A549 (cell line): ENCODE measurements at regions not wholly inside any gene's neighbourhood (a gene's known extent, or its start where the extent isn't known, plus 50 kb on each side); places are given as distances from the start of the nearest gene placed in this dataset.

ENCODE experiments used
- ATAC-seq, 2 experiments: fragments of 200-7000 bp in 1 of 2; fragments of >200 bp in 1 of 2; cut with Nextera tagmentation in 1 of 2; cut with Tn5 transposase in 1 of 2; 3 replicates each; pipeline versions ENCODE4 v1.8.0 to v1.9.1; 2018 to 2020; ENCODE audit warnings: mild to moderate bottlenecking in 1 of 2, moderate library complexity in 1 of 2
- CTCF ChIA-PET: fragments of 300-600 bp; sonication (Branson Sonifier 250); formaldehyde crosslinking; extraction: SDS; loops from one replicate; lab custom pipeline; 2021; ENCODE audit warnings: antibody characterized with exemption, inconsistent platforms; lab: Yijun Ruan, JAX
- POLR2A ChIA-PET: fragments of 350-600 bp; formaldehyde crosslinking; extraction: SDS; loops from one replicate; lab custom pipeline; 2021; ENCODE audit warnings: antibody characterized with exemption, inconsistent platforms; lab: Yijun Ruan, JAX
- DNase-seq, 2 experiments: peaks; one replicate each; pipeline versions ENCODE4 v3.0.0 to v3.0.0-alpha.2; 2011 to 2016; ENCODE audit warnings: low read depth in 1 of 2, low spot score in 1 of 2
- FAIRE-seq: peaks from 2 replicates; lab custom pipeline; 2011; peaks lifted over from hg19 to GRCh38; lab: Jason Lieb, UNC
- H3K27ac ChIP-seq, 2 experiments: fragments of >200 bp; sonication (Bioruptor Twin); formaldehyde crosslinking; 3 replicates each; pipeline ENCODE4 v1.5.1; 2016 to 2017
- H3K4me1 ChIP-seq: fragments of >200 bp; sonication (Bioruptor Twin); formaldehyde crosslinking; 3 replicates; pipeline ENCODE4 v1.6.1; 2016
- H3K4me2 ChIP-seq: fragments of >200 bp; sonication (Bioruptor Twin); formaldehyde crosslinking; 3 replicates; pipeline ENCODE4 v1.6.1; 2016
- H3K4me3 ChIP-seq: fragments of >200 bp; sonication (Bioruptor Twin); formaldehyde crosslinking; 3 replicates; pipeline ENCODE4 v1.5.1; 2016
- H3K9me3 ChIP-seq: fragments of >200 bp; sonication (Bioruptor Twin); formaldehyde crosslinking; 3 replicates; pipeline ENCODE4 v1.6.1; 2016
- CBX2 ChIP-seq: fragments of 200-600 bp; sonication (generic); IDR thresholded peaks from 2 replicates; pipeline ENCODE4 v1.6.1; 2016; ENCODE audit warnings: low read depth, mild to moderate bottlenecking, borderline replicate concordance
- CHD2 ChIP-seq: fragments of 150-350 bp; IDR thresholded peaks from 2 replicates; pipeline ENCODE4 v1.6.1; 2014; ENCODE audit warnings: low read length; ENCODE audit not compliant: partially characterized antibody
- CHD4 ChIP-seq: fragments of 200-600 bp; sonication (generic); IDR thresholded peaks from 2 replicates; pipeline ENCODE4 v1.6.1; 2016; ENCODE audit warnings: antibody characterized with exemption, mild to moderate bottlenecking, borderline replicate concordance
- CTCF ChIP-seq: fragments of >200 bp; sonication (Bioruptor Twin); formaldehyde crosslinking; IDR thresholded peaks from 3 replicates; pipeline ENCODE4 v1.5.1; 2016
- E2F6 ChIP-seq: IDR thresholded peaks from 2 replicates; pipeline ENCODE4 v1.6.1; 2012; ENCODE audit warnings: low read depth, borderline replicate concordance
- EHF ChIP-seq: fragments of 250-450 bp; sonication (Bioruptor Pico); IDR thresholded peaks from 2 replicates; pipeline ENCODE4 v1.5.0; 2020; ENCODE audit warnings: mild to moderate bottlenecking
- EHMT2 ChIP-seq: fragments of 200-600 bp; sonication (generic); IDR thresholded peaks from 2 replicates; pipeline ENCODE4 v1.6.1; 2016; ENCODE audit warnings: antibody characterized with exemption, low read depth, mild to moderate bottlenecking, moderate library complexity
- ELK1 ChIP-seq: fragments of 150-350 bp; IDR thresholded peaks from 2 replicates; pipeline ENCODE4 v1.6.1; 2014; ENCODE audit warnings: low read depth, mild to moderate bottlenecking, low read length
- ESRRA ChIP-seq: fragments of 150-350 bp; IDR thresholded peaks from 2 replicates; pipeline ENCODE4 v1.6.1; 2014; ENCODE audit warnings: mild to moderate bottlenecking, low read length, borderline replicate concordance
- FOSB ChIP-seq: fragments of 250-450 bp; sonication (Bioruptor Pico); IDR thresholded peaks from 2 replicates; pipeline ENCODE4 v1.5.0; 2020; ENCODE audit warnings: mild to moderate bottlenecking, moderate library complexity
- FOXS1 ChIP-seq: fragments of 250-450 bp; sonication (Bioruptor Pico); IDR thresholded peaks from 2 replicates; pipeline ENCODE4 v1.5.0; 2020; ENCODE audit warnings: mild to moderate bottlenecking, moderate library complexity
- GATA3 ChIP-seq: IDR thresholded peaks from 2 replicates; pipeline ENCODE4 v1.6.1; 2012; ENCODE audit warnings: borderline replicate concordance
- HES2 ChIP-seq: fragments of >200 bp; sonication (Bioruptor Twin); formaldehyde crosslinking; IDR thresholded peaks from 2 replicates; pipeline ENCODE4 v1.6.1; 2016
- HEYL ChIP-seq: fragments of 250-450 bp; sonication (Bioruptor Pico); IDR thresholded peaks from 2 replicates; pipeline ENCODE4 v1.8.0; 2021; ENCODE audit warnings: mild to moderate bottlenecking, moderate library complexity
- HOXB5 ChIP-seq: fragments of 250-450 bp; sonication (Bioruptor Pico); IDR thresholded peaks from 2 replicates; pipeline ENCODE4 v1.5.0; 2020; ENCODE audit warnings: mild to moderate bottlenecking, moderate library complexity
- JUNB ChIP-seq: fragments of >200 bp; sonication (Bioruptor Twin); formaldehyde crosslinking; IDR thresholded peaks from 2 replicates; pipeline ENCODE4 v1.6.1; 2016
- KDM1A ChIP-seq: fragments of 200-600 bp; sonication (generic); IDR thresholded peaks from 2 replicates; pipeline ENCODE4 v1.6.1; 2016; ENCODE audit warnings: low read depth, mild to moderate bottlenecking
- MAFK ChIP-seq: fragments of 450-650 bp; IDR thresholded peaks from 2 replicates; pipeline ENCODE4 v1.6.1; 2014; ENCODE audit not compliant: partially characterized antibody
- MAX ChIP-seq: IDR thresholded peaks from 2 replicates; pipeline ENCODE4 v1.6.1; 2012
- MAZ ChIP-seq: fragments of 150-350 bp; IDR thresholded peaks from 2 replicates; pipeline ENCODE4 v1.6.1; 2014; ENCODE audit warnings: antibody characterized with exemption, low read depth, low read length, borderline replicate concordance
- NFE2L2 ChIP-seq: fragments of 150-350 bp; conservative IDR thresholded peaks from 2 replicates; pipeline ENCODE4 v1.6.1; 2014; ENCODE audit warnings: low read length
- NPAS2 ChIP-seq: fragments of 250-450 bp; sonication (Bioruptor Pico); IDR thresholded peaks from 2 replicates; pipeline ENCODE4 v1.8.0; 2022; ENCODE audit warnings: mild to moderate bottlenecking, moderate library complexity, borderline replicate concordance
- PBX3 ChIP-seq: IDR thresholded peaks from 2 replicates; pipeline ENCODE4 v1.6.1; 2012
- REST ChIP-seq: fragments of 200-600 bp; sonication (generic); IDR thresholded peaks from 2 replicates; pipeline ENCODE4 v1.6.1; 2016; ENCODE audit warnings: antibody characterized with exemption, mild to moderate bottlenecking, moderate library complexity
- RFX5 ChIP-seq: fragments of 450-650 bp; IDR thresholded peaks from 2 replicates; pipeline ENCODE4 v1.7.1; 2014; ENCODE audit warnings: antibody characterized with exemption, mild to moderate bottlenecking, moderate library complexity
- TFCP2L1 ChIP-seq: fragments of 250-450 bp; sonication (Bioruptor Pico); IDR thresholded peaks from 2 replicates; pipeline ENCODE4 v1.5.0; 2021; ENCODE audit warnings: mild to moderate bottlenecking
- TP53 ChIP-seq: fragments of 250-450 bp; sonication (Bioruptor Pico); IDR thresholded peaks from 2 replicates; pipeline ENCODE4 v1.5.0; 2021; ENCODE audit warnings: mild to moderate bottlenecking, moderate library complexity
- ZC3H11A ChIP-seq: fragments of 450-650 bp; IDR thresholded peaks from 2 replicates; pipeline ENCODE4 v1.6.1; 2014; ENCODE audit warnings: antibody characterized with exemption, mild to moderate bottlenecking
- ZNF302 ChIP-seq: fragments of 250-450 bp; sonication (Bioruptor Pico); IDR thresholded peaks from 2 replicates; pipeline ENCODE4 v1.9.0; 2021; ENCODE audit warnings: inconsistent platforms, mild to moderate bottlenecking, moderate library complexity
- ZSCAN20 ChIP-seq: fragments of 250-450 bp; sonication (Bioruptor Pico); IDR thresholded peaks from 2 replicates; pipeline ENCODE4 v1.8.0; 2022; ENCODE audit warnings: mild to moderate bottlenecking, moderate library complexity
- WGBS: methylation state at CpG from one replicate; pipeline ENCODE4 v1.1.6; 2017; ENCODE audit errors: missing lambda C conversion rate; 5-methylcytosine and 5-hydroxymethylcytosine counted together

GRCh38 chr7:12974451-12975166 is 287.2 kb downstream of the ARL4A start:
- 80% methylated on average over 5 of the region's 5 CpGs for WGBS
- H3K4me2 ChIP-seq = no peak overlapping the region

GRCh38 chr7:12975412-12975811 is 288.0 kb downstream of the ARL4A start:
- POLR2A ChIA-PET = no interaction called here
- Histone ChIP-seq H3K27ac (no peak overlapping the region), H3K4me2 (no peak overlapping the region), H3K9me3 (no peaks in the 10 kb centered on the region), H3K4me3 (no peak overlapping the region), H3K4me1 (peaks cover 17% of the 10 kb centered on the region; the same call in 2 of the 3 replicates)
- FAIRE-seq (no peak), ATAC-seq (no peak), DNase-seq (no peak)
- CTCF ChIA-PET = interaction anchor here (1.0 kb wide), 1 partner anchor 289 kb away, joined by 3 read pairs; no protein-coding TSS in a partner anchor
- no peak for TF ChIP-seq CHD4
- no peak for TF ChIP-seq KDM1A
- no peak for TF ChIP-seq FOSB
- TF ChIP-seq ZSCAN20 (CRISPR knock-in tag) = no peak
- no peak for TF ChIP-seq HES2
- no peak for TF ChIP-seq ESRRA
- TF ChIP-seq EHF (CRISPR knock-in tag) = no peak
- no peak for TF ChIP-seq NPAS2 (CRISPR knock-in tag)
- no peak for TF ChIP-seq GATA3
- no peak for TF ChIP-seq HOXB5 (CRISPR knock-in tag)
- TF ChIP-seq REST = no peak
- TF ChIP-seq CTCF = no peak
- no peak for TF ChIP-seq EHMT2
- TF ChIP-seq MAZ = no peak
- TF ChIP-seq E2F6 = no peak
- TF ChIP-seq MAX = no peak
- TF ChIP-seq ELK1 = no peak
- no peak for TF ChIP-seq CBX2

More at GRCh38 chr7:12974451-12975166, 287.2 kb downstream of the ARL4A start:
- ChIA-PET CTCF (interaction anchor here (1.0 kb wide), 1 partner anchor 289 kb away, joined by 3 read pairs; no protein-coding TSS in a partner anchor), POLR2A (no interaction called here)
- TF ChIP-seq TFCP2L1 (CRISPR knock-in tag) = no peak
- TF ChIP-seq JUNB = no peak
- no peak for TF ChIP-seq FOXS1
- TF ChIP-seq ZC3H11A = no peak
- no peak for TF ChIP-seq CHD4
- TF ChIP-seq ZNF302 (CRISPR knock-in tag) = no peak
- TF ChIP-seq GATA3 = no peak
- no peak for TF ChIP-seq HEYL
- TF ChIP-seq PBX3 = no peak
- TF ChIP-seq NFE2L2 = no peak
- no peak for TF ChIP-seq KDM1A
- no peak for TF ChIP-seq RFX5
- no peak for TF ChIP-seq MAFK
- no peak for TF ChIP-seq FOSB
- no peak for TF ChIP-seq CHD2
- no peak for TF ChIP-seq TP53
- no peak overlapping the region for H3K4me3 ChIP-seq
- DNase-seq (no peak), FAIRE-seq (no peak), ATAC-seq (no peak)
- no peak overlapping the region for H3K27ac ChIP-seq
- H3K4me1 ChIP-seq = peaks cover 12% of the 10 kb centered on the region; the same call in 2 of the 3 replicates
- H3K9me3 ChIP-seq = no peaks in the 10 kb centered on the region
